ENCODE measurements at regions not wholly inside any gene's neighbourhood (a gene's known extent, or its start where the extent isn't known, plus 50 kb on each side); places are given as distances from the start of the nearest gene placed in this dataset.
"Not testable (repeated sequence)": the region's sequence is repeated elsewhere in the genome, so short reads cannot be mapped to it uniquely, and the experiment has no call there.

GRCh38 chr1:65020774-65021173 is 54.4 kb upstream of the JAK1 start:
- no peak for DNase-seq (ENCODE audit: low read depth)

GRCh38 chr1:65021795-65022194 is 55.4 kb upstream of the JAK1 start:
- no peak for DNase-seq (ENCODE audit: low read depth)

GRCh38 chr1:65022216-65022615 is 55.9 kb upstream of the JAK1 start:
- DNase-seq (ENCODE audit: low read depth): no peak

GRCh38 chr1:65025794-65026193 is 59.4 kb upstream of the JAK1 start:
- no peak for DNase-seq (ENCODE audit: low read depth)

GRCh38 chr1:65026235-65026634 is 59.9 kb upstream of the JAK1 start:
- no peak for DNase-seq (ENCODE audit: low read depth)

GRCh38 chr1:65027666-65028358 is 61.5 kb upstream of the JAK1 start:
- DNase-seq (ENCODE audit: low read depth): no peak

- not testable (repeated sequence) for DNase-seq (ENCODE audit: low read depth)
These were observed 63.1 kb upstream of the JAK1 start for GRCh38 chr1:65029434-65029833.

- not testable (repeated sequence) for DNase-seq (ENCODE audit: low read depth)
These were observed 68.5 kb upstream of the JAK1 start for GRCh38 chr1:65034879-65035278.

GRCh38 chr1:65036570-65037051 is 70.3 kb upstream of the JAK1 start:
- no peak for DNase-seq (ENCODE audit: low read depth)

- no peak for DNase-seq (ENCODE audit: low read depth)
These were observed 72.7 kb upstream of the JAK1 start for GRCh38 chr1:65039066-65039465.

- no peak for DNase-seq (ENCODE audit: low read depth)
These were observed 73.2 kb upstream of the JAK1 start for GRCh38 chr1:65039508-65039907.

- no peak for DNase-seq (ENCODE audit: low read depth)
These were observed 76.1 kb upstream of the JAK1 start for GRCh38 chr1:65042467-65042866.

GRCh38 chr1:65044411-65044810 is 78.1 kb upstream of the JAK1 start:
- DNase-seq (ENCODE audit: low read depth): no peak

- DNase-seq (ENCODE audit: low read depth): no peak
These were observed 78.9 kb upstream of the JAK1 start for GRCh38 chr1:65045022-65045817.

- no peak for DNase-seq (ENCODE audit: low read depth)
These were observed 82.0 kb upstream of the JAK1 start for GRCh38 chr1:65048335-65048734.

- no peak for DNase-seq (ENCODE audit: low read depth)
These were observed 83.8 kb upstream of the JAK1 start for GRCh38 chr1:65049941-65050713.

GRCh38 chr1:65050735-65051134 is 84.4 kb upstream of the JAK1 start:
- DNase-seq (ENCODE audit: low read depth): no peak

- DNase-seq (ENCODE audit: low read depth): no peak
These were observed 88.1 kb upstream of the JAK1 start for GRCh38 chr1:65054481-65054880.

GRCh38 chr1:65055747-65056146 is 89.4 kb upstream of the JAK1 start:
- no peak for DNase-seq (ENCODE audit: low read depth)

GRCh38 chr1:65056234-65056633 is 89.9 kb upstream of the JAK1 start:
- no peak for DNase-seq (ENCODE audit: low read depth)

- DNase-seq (ENCODE audit: low read depth): no peak
These were observed 90.5 kb upstream of the JAK1 start for GRCh38 chr1:65056866-65057265.

GRCh38 chr1:65059930-65060538 is 88.0 kb upstream of the AK4 start:
- no peak for DNase-seq (ENCODE audit: low read depth)

Measured in stimulated activated CD8-positive, alpha-beta memory T cell treated with anti-CD3 and anti-CD28 coated beads, Interleukin-15, amount 100 ng/mL, for 24 hours (primary cell).